K562 (cell line): ENCODE measurements at regions not wholly inside any gene's neighbourhood (a gene's known extent, or its start where the extent isn't known, plus 50 kb on each side); places are given as distances from the start of the nearest gene placed in this dataset.

Source experiments
- ATAC-seq: fragments of 200-7000 bp; cut with Tn5 transposase; 3 replicates; pipeline ENCODE4 v1.9.1; 2020; ENCODE audit warnings: moderate library complexity
- BruUV-seq: library from RNA; stranded (reverse); fragments of 400-500 nt; replicated peaks from 2 replicates; lab custom pipeline; 2021; lab: Mats Ljungman, UMichigan
- CTCF ChIA-PET: fragments of 300-600 bp; formaldehyde crosslinking; extraction: SDS; loops from one replicate; lab custom pipeline; 2021; ENCODE audit warnings: low intra/inter-chr PET ratio; lab: Yijun Ruan, JAX
- POLR2A ChIA-PET: fragments of 300-600, 350-650 bp; sonication (Branson Sonifier 250); formaldehyde crosslinking; extraction: SDS; loops from one replicate; lab custom pipeline; 2021; ENCODE audit warnings: antibody characterized with exemption, inconsistent platforms; lab: Yijun Ruan, JAX
- DNase-seq, 4 experiments: peaks; one replicate each; pipeline versions ENCODE4 v3.0.0 to v3.0.0-alpha.2; 2011 to 2018; ENCODE audit warnings: low spot score in 3 of 4, mixed read lengths in 3 of 4; ENCODE audit errors: extremely low read depth in 1 of 4
- FAIRE-seq: peaks from 2 replicates; lab custom pipeline; 2011; peaks lifted over from hg19 to GRCh38; lab: Jason Lieb, UNC
- H2AFZ ChIP-seq: 2 replicates; pipeline ENCODE4 v1.6.0; 2011; ENCODE audit warnings: low read depth, low read length, control low read depth, inconsistent platforms
- H3K27ac ChIP-seq: fragments of 200-600 bp; 3 replicates; pipeline ENCODE4 v1.8.0; 2011; ENCODE audit warnings: low read depth, mild to moderate bottlenecking, control low read depth, inconsistent platforms, low read length, moderate library complexity, mixed read lengths; ENCODE audit errors: extremely low read depth
- H3K27me3 ChIP-seq, 2 experiments: fragments of 300-600 bp in 1 of 2; 2 replicates in 1 of 2; 3 replicates in 1 of 2; pipeline versions ENCODE4 v1.6.0 to v1.8.0; 2011; ENCODE audit warnings: inconsistent platforms in 2 of 2, low read length in 2 of 2, mild to moderate bottlenecking in 1 of 2, mixed read lengths in 1 of 2, moderate library complexity in 1 of 2; ENCODE audit not compliant: control insufficient read depth in 2 of 2, insufficient read depth in 2 of 2
- H3K36me3 ChIP-seq: fragments of 300-600 bp; 3 replicates; pipeline ENCODE4 v1.8.0; 2011; ENCODE audit warnings: mild to moderate bottlenecking, low read length, inconsistent platforms; ENCODE audit not compliant: control insufficient read depth, insufficient read depth
- H3K4me1 ChIP-seq, 2 experiments: fragments of 200-600 bp in 1 of 2; replicated peaks in 1 of 2; 2 replicates in 1 of 2; 3 replicates in 1 of 2; pipeline versions ENCODE4 v1.5.1 to v1.8.0; 2011; ENCODE audit warnings: inconsistent platforms in 2 of 2, low read length in 2 of 2, mild to moderate bottlenecking in 1 of 2, mixed read lengths in 1 of 2, moderate library complexity in 1 of 2; ENCODE audit not compliant: control insufficient read depth in 2 of 2, insufficient read depth in 2 of 2
- H3K4me2 ChIP-seq: 2 replicates; pipeline ENCODE4 v1.6.1; 2011; ENCODE audit warnings: low read length, control low read depth, inconsistent platforms, mixed read lengths; ENCODE audit not compliant: insufficient read depth
- H3K4me3 ChIP-seq: fragments of 200-600 bp; sonication (generic), shearing (Covaris generic); 2 replicates; pipeline ENCODE4 v1.5.1; 2016; ENCODE audit warnings: control low read depth, inconsistent platforms
- H3K79me2 ChIP-seq: fragments of 200-600 bp; 3 replicates; pipeline ENCODE4 v1.8.0; 2011; ENCODE audit warnings: low read length, inconsistent platforms; ENCODE audit not compliant: control insufficient read depth, insufficient read depth
- H3K9ac ChIP-seq, 2 experiments: 2 replicates each; pipeline versions ENCODE4 v1.6.0 to v1.6.1; 2011; ENCODE audit warnings: low read depth in 2 of 2, low read length in 2 of 2, control low read depth in 1 of 2, inconsistent platforms in 1 of 2, mild to moderate bottlenecking in 1 of 2, mixed read lengths in 1 of 2; ENCODE audit not compliant: insufficient read depth in 1 of 2
- H3K9me1 ChIP-seq: one replicate; pipeline ENCODE4 v1.6.0; 2011; ENCODE audit warnings: inconsistent platforms, mild to moderate bottlenecking, low read length, moderate library complexity; ENCODE audit not compliant: control insufficient read depth, insufficient read depth
- H3K9me3 ChIP-seq: replicated peaks from 2 replicates; pipeline ENCODE4 v1.5.1; 2011; ENCODE audit warnings: low read depth, low read length, inconsistent platforms; ENCODE audit not compliant: control insufficient read depth, insufficient read depth
- H4K20me1 ChIP-seq: replicated peaks from 2 replicates; pipeline ENCODE4 v1.6.1; 2011; ENCODE audit warnings: low read length, inconsistent platforms, mixed read lengths; ENCODE audit not compliant: control insufficient read depth, insufficient read depth
- ADNP ChIP-seq: fragments of 200-800 bp; sonication (Bioruptor generic); IDR thresholded peaks from 2 replicates; pipeline ENCODE4 v1.6.1; 2016; ENCODE audit warnings: missing genetic modification characterization, missing compliant biosample characterization
- C11orf30 ChIP-seq: fragments of 450-650 bp; IDR thresholded peaks from 2 replicates; pipeline ENCODE4 v1.6.1; 2016; ENCODE audit warnings: low read depth, mild to moderate bottlenecking
- CBX5 ChIP-seq: IDR thresholded peaks from 2 replicates; pipeline ENCODE4 v1.6.1; 2014; ENCODE audit warnings: low read depth, borderline replicate concordance
- HDAC3 ChIP-seq: fragments of 450-650 bp; IDR thresholded peaks from 2 replicates; pipeline ENCODE4 v1.6.1; 2018; ENCODE audit warnings: borderline replicate concordance, mild to moderate bottlenecking, moderate library complexity; ENCODE audit not compliant: partially characterized antibody
- IRF2 ChIP-seq: sonication (generic); formaldehyde crosslinking; IDR thresholded peaks from 2 replicates; pipeline ENCODE4 v1.8.1; 2022; ENCODE audit warnings: mild to moderate bottlenecking, missing genetic modification reagents
- MECOM ChIP-seq: fragments of 250-450 bp; sonication (Bioruptor Pico); IDR thresholded peaks from 2 replicates; pipeline ENCODE4 v1.8.0; 2022; ENCODE audit warnings: inconsistent platforms
- NR3C1 ChIP-seq: sonication (generic); formaldehyde crosslinking; IDR thresholded peaks from 2 replicates; pipeline ENCODE4 v1.8.1; 2022; ENCODE audit warnings: missing genetic modification reagents
- THAP12 ChIP-seq: fragments of 250-450 bp; sonication (Bioruptor Pico); IDR thresholded peaks from 2 replicates; pipeline ENCODE4 v1.9.0; 2021; ENCODE audit warnings: mild to moderate bottlenecking, inconsistent platforms
- ZFP91 ChIP-seq: sonication (generic); formaldehyde crosslinking; IDR thresholded peaks from 2 replicates; pipeline ENCODE4 v1.8.0; 2022; ENCODE audit warnings: mild to moderate bottlenecking, missing genetic modification reagents
- ZFX ChIP-seq: sonication (generic); formaldehyde crosslinking; IDR thresholded peaks from 2 replicates; pipeline ENCODE4 v1.8.0; 2022; ENCODE audit warnings: mild to moderate bottlenecking, missing genetic modification reagents, moderate library complexity
- in situ Hi-C: fragments of 300-500 bp; cut with MboI; formaldehyde crosslinking; loops from 4 replicates; pipeline ENCODE4 v1.15.0; 2018; ENCODE audit warnings: inconsistent platforms, mixed read lengths
- intact Hi-C: fragments of 100-400 bp; cut with micrococcal nuclease; formaldehyde crosslinking; loops from 2 replicates; pipeline ENCODE4 v1.14.2; 2022
- TF ChIP-seq, protein P1 (sequence below), 2 experiments: fragments of 450-650 bp; IDR thresholded peaks; 2 replicates each; pipeline ENCODE4 v1.6.1; 2016
- TF ChIP-seq, protein P2 (sequence below): fragments of 200-800 bp; sonication (Bioruptor generic); IDR thresholded peaks from 2 replicates; pipeline ENCODE4 v1.6.1; 2017; ENCODE audit warnings: missing genetic modification characterization, missing compliant biosample characterization
- TF ChIP-seq, protein P3 (sequence below), 2 experiments: IDR thresholded peaks; 2 replicates each; pipeline ENCODE4 v1.6.1; 2012; ENCODE audit warnings: improper control_type of control experiment in 2 of 2, low read depth in 2 of 2, low read length in 2 of 2, borderline replicate concordance in 1 of 2
- TF ChIP-seq, protein P4 (sequence below): fragments of 250-450 bp; sonication (Bioruptor Pico); IDR thresholded peaks from 2 replicates; pipeline ENCODE4 v1.8.0; 2021; ENCODE audit warnings: moderate library complexity, mild to moderate bottlenecking, inconsistent platforms

DNA sequence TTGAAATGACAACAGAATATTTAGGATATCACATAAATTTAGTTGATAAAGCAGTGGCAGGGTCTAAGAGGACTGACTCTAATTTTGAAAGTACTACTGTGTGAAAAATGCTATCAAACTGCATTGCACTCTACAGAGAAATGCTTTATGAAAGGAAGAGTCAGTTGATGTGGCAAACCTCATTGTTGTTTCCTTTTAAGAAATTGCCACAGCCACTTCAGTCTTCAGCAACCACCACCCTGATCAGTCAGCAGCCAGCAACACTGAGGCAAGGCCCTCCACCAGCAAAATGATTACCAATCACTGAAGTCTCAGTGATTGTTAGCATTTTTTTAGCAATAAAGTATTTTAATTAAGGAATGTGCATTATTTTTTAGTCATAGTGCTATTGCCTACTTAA, 488.7 kb upstream of the SLC39A10 start:
- intact Hi-C loops: no loop called here
- Histone ChIP-seq H3K9me3 (no peaks in the 10 kb centered on the region), H3K27me3 (no peaks in the 10 kb centered on the region), H3K9ac (no peak overlapping the region), H3K79me2 (no peaks in the 10 kb centered on the region), H3K4me3 (no peak overlapping the region), H2AFZ (no peak overlapping the region), H3K36me3 (no peaks in the 10 kb centered on the region), H4K20me1 (no peaks in the 10 kb centered on the region), H3K27ac (no peak overlapping the region), H3K4me2 (no peak overlapping the region), H3K9me1 (no peaks in the 10 kb centered on the region), H3K4me1 (no peaks in the 10 kb centered on the region)
- ChIA-PET CTCF (no interaction called here), POLR2A (no interaction called here)
- FAIRE-seq (no peak), ATAC-seq (no peak), DNase-seq (no peak)
- BruUV-seq: no TSS peak
- in situ Hi-C loops: no loop called here
- TF ChIP-seq ZFX (CRISPR knock-in tag) (no peak), MECOM (no peak), CBX5 (no peak), ZFP91 (CRISPR knock-in tag) (no peak), NR3C1 (CRISPR knock-in tag) (no peak), THAP12 (no peak), HDAC3 (no peak), C11orf30 (no peak), IRF2 (no peak), ADNP (no peak)
- TF ChIP-seq, protein P1, sequence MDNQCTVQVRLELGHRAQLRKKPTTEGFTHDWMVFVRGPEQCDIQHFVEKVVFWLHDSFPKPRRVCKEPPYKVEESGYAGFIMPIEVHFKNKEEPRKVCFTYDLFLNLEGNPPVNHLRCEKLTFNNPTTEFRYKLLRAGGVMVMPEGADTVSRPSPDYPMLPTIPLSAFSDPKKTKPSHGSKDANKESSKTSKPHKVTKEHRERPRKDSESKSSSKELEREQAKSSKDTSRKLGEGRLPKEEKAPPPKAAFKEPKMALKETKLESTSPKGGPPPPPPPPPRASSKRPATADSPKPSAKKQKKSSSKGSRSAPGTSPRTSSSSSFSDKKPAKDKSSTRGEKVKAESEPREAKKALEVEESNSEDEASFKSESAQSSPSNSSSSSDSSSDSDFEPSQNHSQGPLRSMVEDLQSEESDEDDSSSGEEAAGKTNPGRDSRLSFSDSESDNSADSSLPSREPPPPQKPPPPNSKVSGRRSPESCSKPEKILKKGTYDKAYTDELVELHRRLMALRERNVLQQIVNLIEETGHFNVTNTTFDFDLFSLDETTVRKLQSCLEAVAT (IDR thresholded peaks at IDR 0.05): no peak
- TF ChIP-seq, protein P2, sequence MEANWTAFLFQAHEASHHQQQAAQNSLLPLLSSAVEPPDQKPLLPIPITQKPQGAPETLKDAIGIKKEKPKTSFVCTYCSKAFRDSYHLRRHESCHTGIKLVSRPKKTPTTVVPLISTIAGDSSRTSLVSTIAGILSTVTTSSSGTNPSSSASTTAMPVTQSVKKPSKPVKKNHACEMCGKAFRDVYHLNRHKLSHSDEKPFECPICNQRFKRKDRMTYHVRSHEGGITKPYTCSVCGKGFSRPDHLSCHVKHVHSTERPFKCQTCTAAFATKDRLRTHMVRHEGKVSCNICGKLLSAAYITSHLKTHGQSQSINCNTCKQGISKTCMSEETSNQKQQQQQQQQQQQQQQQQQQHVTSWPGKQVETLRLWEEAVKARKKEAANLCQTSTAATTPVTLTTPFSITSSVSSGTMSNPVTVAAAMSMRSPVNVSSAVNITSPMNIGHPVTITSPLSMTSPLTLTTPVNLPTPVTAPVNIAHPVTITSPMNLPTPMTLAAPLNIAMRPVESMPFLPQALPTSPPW (CRISPR knock-in tag): no peak
- TF ChIP-seq, protein P3, sequence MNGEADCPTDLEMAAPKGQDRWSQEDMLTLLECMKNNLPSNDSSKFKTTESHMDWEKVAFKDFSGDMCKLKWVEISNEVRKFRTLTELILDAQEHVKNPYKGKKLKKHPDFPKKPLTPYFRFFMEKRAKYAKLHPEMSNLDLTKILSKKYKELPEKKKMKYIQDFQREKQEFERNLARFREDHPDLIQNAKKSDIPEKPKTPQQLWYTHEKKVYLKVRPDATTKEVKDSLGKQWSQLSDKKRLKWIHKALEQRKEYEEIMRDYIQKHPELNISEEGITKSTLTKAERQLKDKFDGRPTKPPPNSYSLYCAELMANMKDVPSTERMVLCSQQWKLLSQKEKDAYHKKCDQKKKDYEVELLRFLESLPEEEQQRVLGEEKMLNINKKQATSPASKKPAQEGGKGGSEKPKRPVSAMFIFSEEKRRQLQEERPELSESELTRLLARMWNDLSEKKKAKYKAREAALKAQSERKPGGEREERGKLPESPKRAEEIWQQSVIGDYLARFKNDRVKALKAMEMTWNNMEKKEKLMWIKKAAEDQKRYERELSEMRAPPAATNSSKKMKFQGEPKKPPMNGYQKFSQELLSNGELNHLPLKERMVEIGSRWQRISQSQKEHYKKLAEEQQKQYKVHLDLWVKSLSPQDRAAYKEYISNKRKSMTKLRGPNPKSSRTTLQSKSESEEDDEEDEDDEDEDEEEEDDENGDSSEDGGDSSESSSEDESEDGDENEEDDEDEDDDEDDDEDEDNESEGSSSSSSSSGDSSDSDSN (IDR thresholded peaks at IDR 0.05; ENCODE audit: borderline replicate concordance in 1 of 2, low read depth in 2 of 2, low read length in 2 of 2): no peak
- TF ChIP-seq, protein P4, sequence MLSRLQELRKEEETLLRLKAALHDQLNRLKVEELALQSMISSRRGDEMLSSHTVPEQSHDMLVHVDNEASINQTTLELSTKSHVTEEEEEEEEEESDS (CRISPR knock-in tag): no peak
